ENCODE measurements at regions not wholly inside any gene's neighbourhood (a gene's known extent, or its start where the extent isn't known, plus 50 kb on each side); places are given as distances from the start of the nearest gene placed in this dataset.
"Not testable (repeated sequence)": the region's sequence is repeated elsewhere in the genome, so short reads cannot be mapped to it uniquely, and the experiment has no call there.

GRCh38 chr12:34219046-34219770 is 196.9 kb downstream of the ALG10 start:
- DNase-seq (ENCODE audit: insufficient read length, low spot score), result no peak
- no peak for FAIRE-seq

GRCh38 chr12:34220079-34220478 is 197.8 kb downstream of the ALG10 start:
- FAIRE-seq; DNase-seq (ENCODE audit: insufficient read length, low spot score): not testable (repeated sequence)

- DNase-seq (ENCODE audit: insufficient read length, low spot score) (no peak), FAIRE-seq (no peak)
These were observed 201.3 kb downstream of the ALG10 start for GRCh38 chr12:34223640-34224039.

GRCh38 chr12:34226044-34226443 is 203.7 kb downstream of the ALG10 start:
- FAIRE-seq; DNase-seq (ENCODE audit: insufficient read length, low spot score): not testable (repeated sequence)

- not testable (repeated sequence) for FAIRE-seq; DNase-seq (ENCODE audit: insufficient read length, low spot score)
These were observed 205.8 kb downstream of the ALG10 start for GRCh38 chr12:34228046-34228445.

GRCh38 chr12:34229033-34229432 is 206.7 kb downstream of the ALG10 start:
- not testable (repeated sequence) for FAIRE-seq; DNase-seq (ENCODE audit: insufficient read length, low spot score)

- FAIRE-seq (no peak), DNase-seq (ENCODE audit: insufficient read length, low spot score) (no peak)
These were observed 211.3 kb downstream of the ALG10 start for GRCh38 chr12:34233618-34234017.

- DNase-seq (ENCODE audit: insufficient read length, low spot score), result no peak
- no peak for FAIRE-seq
These were observed 213.8 kb downstream of the ALG10 start for GRCh38 chr12:34236073-34236472.

- FAIRE-seq, result no peak
- no peak for DNase-seq (ENCODE audit: insufficient read length, low spot score)
These were observed 222.3 kb downstream of the ALG10 start for GRCh38 chr12:34244608-34245007.

GRCh38 chr12:34249271-34249670 is 227.0 kb downstream of the ALG10 start:
- FAIRE-seq, result no peak
- no peak for DNase-seq (ENCODE audit: insufficient read length, low spot score)

- DNase-seq (ENCODE audit: insufficient read length, low spot score); FAIRE-seq: not testable (repeated sequence)
These were observed 229.6 kb downstream of the ALG10 start for GRCh38 chr12:34251879-34252278.

GRCh38 chr12:34253674-34254073 is 231.4 kb downstream of the ALG10 start:
- no peak for FAIRE-seq
- DNase-seq (ENCODE audit: insufficient read length, low spot score), result no peak

- FAIRE-seq (no peak), DNase-seq (ENCODE audit: insufficient read length, low spot score) (no peak)
These were observed 234.8 kb downstream of the ALG10 start for GRCh38 chr12:34257093-34257492.

- not testable (repeated sequence) for DNase-seq (ENCODE audit: insufficient read length, low spot score); FAIRE-seq
These were observed 239.8 kb downstream of the ALG10 start for GRCh38 chr12:34262140-34262539.

GRCh38 chr12:34264110-34264509 is 241.8 kb downstream of the ALG10 start:
- FAIRE-seq (no peak), DNase-seq (ENCODE audit: insufficient read length, low spot score) (no peak)

GRCh38 chr12:34273703-34274102 is 251.4 kb downstream of the ALG10 start:
- DNase-seq (ENCODE audit: insufficient read length, low spot score); FAIRE-seq: not testable (repeated sequence)

GRCh38 chr12:34275129-34275528 is 252.8 kb downstream of the ALG10 start:
- FAIRE-seq, result no peak

GRCh38 chr12:34286483-34286882 is 264.2 kb downstream of the ALG10 start:
- DNase-seq (ENCODE audit: insufficient read length, low spot score) (no peak), FAIRE-seq (no peak)

More at GRCh38 chr12:34275129-34275528, 252.8 kb downstream of the ALG10 start:
- no peak for DNase-seq (ENCODE audit: insufficient read length, low spot score)

- FAIRE-seq (no peak), DNase-seq (ENCODE audit: insufficient read length, low spot score) (no peak)
These were observed 264.6 kb downstream of the ALG10 start for GRCh38 chr12:34286934-34287333.

GRCh38 chr12:34287437-34287836 is 265.1 kb downstream of the ALG10 start:
- DNase-seq (ENCODE audit: insufficient read length, low spot score), result no peak
- FAIRE-seq, result no peak

GRCh38 chr12:34287986-34288962 is 266.0 kb downstream of the ALG10 start:
- FAIRE-seq (no peak), DNase-seq (ENCODE audit: insufficient read length, low spot score) (no peak)

Measured in GM19239 (cell line).